Caco-2 (cell line): ENCODE measurements at regions not wholly inside any gene's neighbourhood (a gene's known extent, or its start where the extent isn't known, plus 50 kb on each side); places are given as distances from the start of the nearest gene placed in this dataset.
A peak's percentile ranks its signal among the peaks of the same experiment; 100 is the strongest.

Experiments
- BruUV-seq: library from RNA; stranded (reverse); fragments of 400-500 nt; replicated peaks from 2 replicates; lab custom pipeline; 2021; lab: Mats Ljungman, UMichigan
- CTCF ChIA-PET: fragments of 300-600 bp; sonication (Branson Sonifier 250); formaldehyde crosslinking; loops from one replicate; lab custom pipeline; 2022; ENCODE audit warnings: antibody characterized with exemption; lab: Charles Lee
- POLR2A ChIA-PET: fragments of 300-600 bp; sonication (Branson Sonifier 250); formaldehyde crosslinking; loops from one replicate; lab custom pipeline; 2022; ENCODE audit warnings: antibody characterized with exemption; lab: Charles Lee
- DNase-seq, 2 experiments: peaks; one replicate each; pipeline versions ENCODE4 v3.0.0 to v3.0.0-alpha.2; 2020 to 2022
- H3K27me3 ChIP-seq: replicated peaks from 2 replicates; pipeline ENCODE4 v1.6.0; 2011; ENCODE audit warnings: low read length; ENCODE audit not compliant: control insufficient read depth, insufficient read depth
- H3K36me3 ChIP-seq: 2 replicates; pipeline ENCODE4 v1.5.1; 2011; ENCODE audit warnings: low read length; ENCODE audit not compliant: control insufficient read depth, insufficient read depth
- H3K4me1 ChIP-seq: fragments of 250-450 bp; sonication (Bioruptor Pico); 2 replicates; pipeline ENCODE4 v1.5.1; 2020; ENCODE audit warnings: mild to moderate bottlenecking
- H3K4me3 ChIP-seq: 2 replicates; pipeline ENCODE4 v1.5.1; 2011; ENCODE audit warnings: low read depth, mild to moderate bottlenecking, control low read depth, low read length
- H3K9me3 ChIP-seq: fragments of 250-450 bp; sonication (Bioruptor Pico); 2 replicates; pipeline ENCODE4 v1.5.1; 2020; ENCODE audit warnings: mild to moderate bottlenecking, moderate library complexity
- H3K27ac Mint-ChIP-seq: one replicate; pipeline ENCODE4 v1.8.0; 2022; ENCODE audit warnings: mixed read lengths; ENCODE audit not compliant: unreplicated experiment
- H3K27me3 Mint-ChIP-seq: one replicate; pipeline ENCODE4 v1.8.0; 2022; ENCODE audit warnings: mixed read lengths; ENCODE audit not compliant: insufficient read depth, unreplicated experiment
- H3K36me3 Mint-ChIP-seq: one replicate; pipeline ENCODE4 v1.8.0; 2022; ENCODE audit warnings: mild to moderate bottlenecking, mixed read lengths; ENCODE audit not compliant: insufficient read depth, unreplicated experiment
- H3K4me1 Mint-ChIP-seq: one replicate; pipeline ENCODE4 v1.8.0; 2022; ENCODE audit warnings: low read depth, mixed read lengths; ENCODE audit not compliant: unreplicated experiment
- H3K4me3 Mint-ChIP-seq: one replicate; pipeline ENCODE4 v1.8.0; 2022; ENCODE audit warnings: mild to moderate bottlenecking, moderate library complexity, mixed read lengths; ENCODE audit not compliant: unreplicated experiment
- H3K9me3 Mint-ChIP-seq: one replicate; pipeline ENCODE4 v1.8.0; 2022; ENCODE audit warnings: mixed read lengths; ENCODE audit not compliant: unreplicated experiment
- intact Hi-C: fragments of 100-400 bp; cut with micrococcal nuclease; formaldehyde crosslinking; loops from one replicate; pipeline ENCODE4 v1.10.0; 2022; ENCODE audit not compliant: unreplicated experiment
- TF ChIP-seq, protein P1 (sequence below), 2 experiments: fragments of 200-600 bp in 1 of 2; IDR thresholded peaks; 1 replicate in 1 of 2; 2 replicates in 1 of 2; pipeline versions ENCODE4 v1.5.1 to v1.8.0; 2011 to 2022; ENCODE audit warnings: antibody characterized with exemption in 1 of 2, control low read depth in 1 of 2, inconsistent platforms in 1 of 2, low read depth in 1 of 2, low read length in 1 of 2, mild to moderate bottlenecking in 1 of 2, moderate library complexity in 1 of 2; ENCODE audit not compliant: insufficient read depth in 1 of 2, severe bottlenecking in 1 of 2, unreplicated experiment in 1 of 2

DNA sequence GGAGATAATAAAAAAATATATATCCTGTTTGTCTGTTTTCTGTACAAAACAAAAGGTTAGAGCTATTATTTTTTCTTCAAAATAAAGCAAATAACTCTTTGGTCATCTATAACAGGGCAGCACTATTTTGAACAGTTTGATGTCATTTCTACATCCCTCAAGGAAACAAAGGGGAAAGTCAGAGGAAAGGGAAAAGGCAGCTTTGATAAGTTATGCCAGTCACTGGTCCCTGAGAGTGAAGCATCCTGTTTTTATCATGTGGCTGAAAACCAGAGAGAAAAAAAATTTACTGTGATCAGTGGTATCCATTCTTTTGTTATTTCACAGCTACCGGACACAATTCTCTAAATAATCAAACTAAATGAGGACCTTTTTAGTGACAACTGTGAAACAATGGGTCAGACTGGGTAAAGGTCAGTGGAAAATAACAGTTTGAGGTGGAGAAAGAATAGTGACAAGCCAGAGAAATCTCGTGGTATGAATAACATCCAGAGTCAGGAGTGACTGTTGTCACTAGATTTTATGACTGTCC lies 356.0 kb downstream of the HDGFL1 start:
- Histone ChIP-seq H3K27me3 (no peaks in the 10 kb centered on the region), H3K4me1 (peaks cover 35% of the 10 kb centered on the region), H3K4me3 (no peak overlapping the region), H3K36me3 (no peaks in the 10 kb centered on the region), H3K9me3 (no peaks in the 10 kb centered on the region)
- Mint-ChIP-seq H3K36me3 (peaks cover 5% of the 10 kb centered on the region), H3K9me3 (no peaks in the 10 kb centered on the region), H3K4me3 (peak overlapping the region; percentile 35), H3K27ac (peak overlapping the region; percentile 48), H3K4me1 (peaks cover 29% of the 10 kb centered on the region), H3K27me3 (no peaks in the 10 kb centered on the region)
- BruUV-seq, result no TSS peak
- intact Hi-C loops, result no loop called here
- TF ChIP-seq, protein P1, sequence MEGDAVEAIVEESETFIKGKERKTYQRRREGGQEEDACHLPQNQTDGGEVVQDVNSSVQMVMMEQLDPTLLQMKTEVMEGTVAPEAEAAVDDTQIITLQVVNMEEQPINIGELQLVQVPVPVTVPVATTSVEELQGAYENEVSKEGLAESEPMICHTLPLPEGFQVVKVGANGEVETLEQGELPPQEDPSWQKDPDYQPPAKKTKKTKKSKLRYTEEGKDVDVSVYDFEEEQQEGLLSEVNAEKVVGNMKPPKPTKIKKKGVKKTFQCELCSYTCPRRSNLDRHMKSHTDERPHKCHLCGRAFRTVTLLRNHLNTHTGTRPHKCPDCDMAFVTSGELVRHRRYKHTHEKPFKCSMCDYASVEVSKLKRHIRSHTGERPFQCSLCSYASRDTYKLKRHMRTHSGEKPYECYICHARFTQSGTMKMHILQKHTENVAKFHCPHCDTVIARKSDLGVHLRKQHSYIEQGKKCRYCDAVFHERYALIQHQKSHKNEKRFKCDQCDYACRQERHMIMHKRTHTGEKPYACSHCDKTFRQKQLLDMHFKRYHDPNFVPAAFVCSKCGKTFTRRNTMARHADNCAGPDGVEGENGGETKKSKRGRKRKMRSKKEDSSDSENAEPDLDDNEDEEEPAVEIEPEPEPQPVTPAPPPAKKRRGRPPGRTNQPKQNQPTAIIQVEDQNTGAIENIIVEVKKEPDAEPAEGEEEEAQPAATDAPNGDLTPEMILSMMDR (IDR thresholded peaks at IDR 0.05; ENCODE audit: insufficient read depth in 1 of 2, low read depth in 1 of 2, low read length in 1 of 2, severe bottlenecking in 1 of 2, unreplicated experiment in 1 of 2), result no peak
- CTCF ChIA-PET, result no interaction called here
- DNase-seq, result no peak
- POLR2A ChIA-PET, result no interaction called here

DNA sequence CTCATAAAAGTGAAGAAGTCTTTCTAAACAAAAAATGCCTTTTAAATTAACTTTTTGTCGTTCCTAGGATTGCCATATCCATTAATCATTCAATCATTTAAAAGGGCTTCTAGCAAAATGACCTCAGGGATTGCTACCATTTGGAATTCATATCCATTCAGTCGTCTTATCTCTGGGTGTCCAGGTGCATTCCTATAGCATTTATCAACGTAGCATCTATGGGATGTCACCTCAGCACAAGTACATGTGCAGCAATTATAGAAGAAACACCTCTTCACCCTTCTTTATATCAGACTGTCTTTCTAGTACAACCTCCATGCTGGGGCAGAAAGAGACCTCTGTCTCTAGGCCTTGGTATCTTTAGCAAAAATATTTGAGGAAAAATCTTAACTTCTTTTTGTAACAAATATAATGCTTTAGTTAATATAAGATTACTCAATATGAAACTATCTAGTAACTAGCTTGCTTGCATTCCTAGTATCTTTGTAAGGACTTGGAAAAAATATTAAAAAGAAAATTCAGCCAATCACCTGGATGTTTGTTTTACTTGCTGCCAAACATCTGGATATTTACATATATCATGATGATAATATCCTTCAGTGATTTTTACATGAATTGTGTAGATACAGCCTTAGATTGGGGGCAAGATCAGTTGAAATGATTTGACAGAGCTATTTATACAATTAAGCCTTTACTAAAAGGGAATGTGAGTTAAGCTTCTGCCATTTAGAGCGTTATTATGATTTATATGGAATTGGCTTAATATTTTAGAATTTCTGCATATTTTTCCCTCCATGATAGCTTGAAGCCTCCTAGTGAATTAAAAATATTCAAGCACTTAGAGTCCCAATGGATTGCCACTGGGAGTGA lies 356.8 kb downstream of the HDGFL1 start:
- no peaks in the 10 kb centered on the region for H3K36me3 ChIP-seq
- no peaks in the 10 kb centered on the region for H3K9me3 ChIP-seq
- H3K4me1 Mint-ChIP-seq, result peaks cover 29% of the 10 kb centered on the region
- H3K27me3 Mint-ChIP-seq, result no peaks in the 10 kb centered on the region
- peak overlapping the region; percentile 35 for H3K4me3 Mint-ChIP-seq
- peak overlapping the region; percentile 48 for H3K27ac Mint-ChIP-seq
- H3K4me3 ChIP-seq, result no peak overlapping the region
- TF ChIP-seq, protein P1 (IDR thresholded peaks at IDR 0.05; ENCODE audit: insufficient read depth in 1 of 2, low read depth in 1 of 2, low read length in 1 of 2, severe bottlenecking in 1 of 2, unreplicated experiment in 1 of 2), result no peak
- no peaks in the 10 kb centered on the region for H3K27me3 ChIP-seq
- peaks cover 5% of the 10 kb centered on the region for H3K36me3 Mint-ChIP-seq
- POLR2A ChIA-PET, result no interaction called here
- CTCF ChIA-PET, result no interaction called here
- intact Hi-C loops, result no loop called here
- no peaks in the 10 kb centered on the region for H3K9me3 Mint-ChIP-seq
- peaks cover 35% of the 10 kb centered on the region for H3K4me1 ChIP-seq
- DNase-seq, result peak in 1 of 2 experiments; percentile 29
- no TSS peak for BruUV-seq

DNA sequence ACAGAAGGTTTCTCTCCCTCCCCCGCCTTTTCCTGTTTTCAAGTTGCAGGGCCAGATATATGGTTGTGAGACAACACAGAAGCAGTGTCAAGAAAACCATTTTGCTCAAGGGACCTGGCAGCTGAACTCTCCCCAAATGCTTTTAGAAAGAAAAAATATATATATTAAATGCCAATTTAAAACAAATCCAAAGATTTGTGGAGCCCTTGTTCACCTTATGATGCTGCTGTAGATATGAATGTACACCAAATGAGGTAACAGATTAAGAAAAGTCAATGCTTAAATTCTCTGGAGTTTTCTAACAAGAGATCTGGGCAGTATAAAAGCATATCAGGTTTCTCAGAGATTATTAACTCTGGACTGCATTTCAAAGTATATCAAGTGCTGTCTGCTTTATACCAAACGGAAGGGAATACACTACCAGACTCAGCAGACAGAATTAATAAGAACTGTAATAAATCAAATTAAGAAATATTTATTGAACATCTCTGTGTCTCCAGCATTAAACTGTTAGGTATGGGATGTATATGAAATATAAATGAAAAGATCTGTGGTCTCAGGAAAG lies 357.5 kb downstream of the HDGFL1 start:
- no peak overlapping the region for H3K4me3 ChIP-seq
- no TSS peak for BruUV-seq
- no peaks in the 10 kb centered on the region for H3K9me3 ChIP-seq
- POLR2A ChIA-PET, result no interaction called here
- peaks cover 35% of the 10 kb centered on the region for H3K4me1 ChIP-seq
- CTCF ChIA-PET, result no interaction called here
- H3K36me3 Mint-ChIP-seq, result peaks cover 5% of the 10 kb centered on the region
- no peak overlapping the region for H3K4me3 Mint-ChIP-seq
- H3K27me3 Mint-ChIP-seq, result no peaks in the 10 kb centered on the region
- no peak overlapping the region for H3K27ac Mint-ChIP-seq
- H3K9me3 Mint-ChIP-seq, result no peaks in the 10 kb centered on the region
- no peaks in the 10 kb centered on the region for H3K27me3 ChIP-seq
- DNase-seq, result no peak
- TF ChIP-seq, protein P1 (IDR thresholded peaks at IDR 0.05; ENCODE audit: insufficient read depth in 1 of 2, low read depth in 1 of 2, low read length in 1 of 2, severe bottlenecking in 1 of 2, unreplicated experiment in 1 of 2), result no peak
- H3K4me1 Mint-ChIP-seq, result peaks cover 29% of the 10 kb centered on the region
- intact Hi-C loops, result no loop called here
- H3K36me3 ChIP-seq, result no peaks in the 10 kb centered on the region
